GM18511 (cell line): ENCODE measurements at regions not wholly inside any gene's neighbourhood (a gene's known extent, or its start where the extent isn't known, plus 50 kb on each side); places are given as distances from the start of the nearest gene placed in this dataset.

Source experiments
- ATAC-seq: cut with Tn5 transposase; IDR thresholded peaks from one replicate; pipeline ENCODE4 v1.9.1; 2021; ENCODE audit warnings: mild to moderate bottlenecking, moderate library complexity; ENCODE audit not compliant: unreplicated experiment

- ATAC-seq: no peak
Measured at GRCh38 chr5:68352166-68352565, 136.6 kb downstream of the PIK3R1 start.

- ATAC-seq: no peak
Measured at GRCh38 chr5:68353605-68354004, 138.0 kb downstream of the PIK3R1 start.

GRCh38 chr5:68354315-68354714 is 138.8 kb downstream of the PIK3R1 start:
- ATAC-seq: no peak

- ATAC-seq: no peak
Measured at GRCh38 chr5:68356216-68356615, 140.7 kb downstream of the PIK3R1 start.

- no peak for ATAC-seq
Measured at GRCh38 chr5:68356623-68357022, 141.1 kb downstream of the PIK3R1 start.

GRCh38 chr5:68359699-68360098 is 144.1 kb downstream of the PIK3R1 start:
- no peak for ATAC-seq

- ATAC-seq: no peak
Measured at GRCh38 chr5:68362331-68362730, 146.8 kb downstream of the PIK3R1 start.

GRCh38 chr5:68365889-68366288 is 150.3 kb downstream of the PIK3R1 start:
- ATAC-seq: peak; percentile 43

GRCh38 chr5:68367287-68367686 is 151.7 kb downstream of the PIK3R1 start:
- no peak for ATAC-seq

GRCh38 chr5:68367717-68368116 is 152.2 kb downstream of the PIK3R1 start:
- no peak for ATAC-seq

- ATAC-seq: no peak
Measured at GRCh38 chr5:68368311-68369022, 152.9 kb downstream of the PIK3R1 start.

GRCh38 chr5:68369023-68369359 is 153.4 kb downstream of the PIK3R1 start:
- ATAC-seq: peak; percentile 19

- ATAC-seq: peak; percentile 85
Measured at GRCh38 chr5:68369457-68370125, 154.0 kb downstream of the PIK3R1 start.

- no peak for ATAC-seq
Measured at GRCh38 chr5:68370196-68370595, 154.6 kb downstream of the PIK3R1 start.

GRCh38 chr5:68371607-68372006 is 156.1 kb downstream of the PIK3R1 start:
- ATAC-seq: no peak

GRCh38 chr5:68372161-68372560 is 156.6 kb downstream of the PIK3R1 start:
- no peak for ATAC-seq

- no peak for ATAC-seq
Measured at GRCh38 chr5:68373050-68373449, 157.5 kb downstream of the PIK3R1 start.

GRCh38 chr5:68374796-68375518 is 159.4 kb downstream of the PIK3R1 start:
- ATAC-seq: no peak

- ATAC-seq: no peak
Measured at GRCh38 chr5:68375540-68375939, 160.0 kb downstream of the PIK3R1 start.

GRCh38 chr5:68376935-68377334 is 161.4 kb downstream of the PIK3R1 start:
- ATAC-seq: no peak

GRCh38 chr5:68377733-68378132 is 162.2 kb downstream of the PIK3R1 start:
- ATAC-seq: no peak

- peak; percentile 92 for ATAC-seq
Measured at GRCh38 chr5:68378204-68378820, 162.8 kb downstream of the PIK3R1 start.
